Femur (tissue), 1 donor: ENCODE measurements at regions not wholly inside any gene's neighbourhood (a gene's known extent, or its start where the extent isn't known, plus 50 kb on each side); places are given as distances from the start of the nearest gene placed in this dataset.

Experiments
- DNase-seq: peaks from one replicate; pipeline ENCODE4 v3.0.0-alpha.2; 2017

- no peak for DNase-seq
These were observed 133.1 kb downstream of the WDR11 start for GRCh38 chr10:120984221-120984620.

- no peak for DNase-seq
These were observed 136.2 kb downstream of the WDR11 start for GRCh38 chr10:120987359-120987758.

GRCh38 chr10:120988751-120989150 lies 137.6 kb downstream of the WDR11 start:
- no peak for DNase-seq

GRCh38 chr10:120989279-120989678 lies 138.1 kb downstream of the WDR11 start:
- no peak for DNase-seq

- no peak for DNase-seq
These were observed 138.9 kb downstream of the WDR11 start for GRCh38 chr10:120989996-120990598.

GRCh38 chr10:120990831-120991230 lies 139.7 kb downstream of the WDR11 start:
- DNase-seq: no peak

GRCh38 chr10:120993089-120993488 lies 141.9 kb downstream of the WDR11 start:
- no peak for DNase-seq

- DNase-seq: no peak
These were observed 144.6 kb downstream of the WDR11 start for GRCh38 chr10:120995768-120996167.

- no peak for DNase-seq
These were observed 145.4 kb downstream of the WDR11 start for GRCh38 chr10:120996456-120997034.

GRCh38 chr10:120997313-120997712 lies 146.2 kb downstream of the WDR11 start:
- no peak for DNase-seq

- DNase-seq: no peak
These were observed 146.6 kb downstream of the WDR11 start for GRCh38 chr10:120997756-120998155.

- DNase-seq: no peak
These were observed 147.1 kb downstream of the WDR11 start for GRCh38 chr10:120998251-120998650.

GRCh38 chr10:120998782-120999285 lies 147.7 kb downstream of the WDR11 start:
- no peak for DNase-seq

- no peak for DNase-seq
These were observed 148.7 kb downstream of the WDR11 start for GRCh38 chr10:120999868-121000267.

- DNase-seq: no peak
These were observed 151.5 kb downstream of the WDR11 start for GRCh38 chr10:121002586-121003205.

- no peak for DNase-seq
These were observed 154.9 kb downstream of the WDR11 start for GRCh38 chr10:121005948-121006587.

GRCh38 chr10:121007264-121007663 lies 156.1 kb downstream of the WDR11 start:
- DNase-seq: no peak

GRCh38 chr10:121015916-121016315 lies 164.8 kb downstream of the WDR11 start:
- no peak for DNase-seq

GRCh38 chr10:121024905-121025584 lies 173.9 kb downstream of the WDR11 start:
- no peak for DNase-seq

- no peak for DNase-seq
These were observed 174.6 kb downstream of the WDR11 start for GRCh38 chr10:121025731-121026130.

GRCh38 chr10:121027371-121027770 lies 176.2 kb downstream of the WDR11 start:
- DNase-seq: no peak

- no peak for DNase-seq
These were observed 181.3 kb downstream of the WDR11 start for GRCh38 chr10:121032460-121032859.

GRCh38 chr10:121033366-121033765 lies 182.2 kb downstream of the WDR11 start:
- no peak for DNase-seq
